Loucy (cell line): ENCODE measurements at regions not wholly inside any gene's neighbourhood (a gene's known extent, or its start where the extent isn't known, plus 50 kb on each side); places are given as distances from the start of the nearest gene placed in this dataset.

Experiments used
- H2AFZ ChIP-seq: fragments of 200-600 bp; sonication (generic); 2 replicates; pipeline ENCODE4 v1.6.0; 2016; ENCODE audit warnings: antibody characterized with exemption, mild to moderate bottlenecking, low read length, moderate library complexity
- H3F3A ChIP-seq: fragments of 200-600 bp; 2 replicates; pipeline ENCODE4 v1.6.0; 2016; ENCODE audit warnings: antibody characterized with exemption, low read depth, mild to moderate bottlenecking
- H3K27me3 ChIP-seq: fragments of 200-600 bp; sonication (generic); 2 replicates; pipeline ENCODE4 v1.6.1; 2014; ENCODE audit warnings: low read length, mild to moderate bottlenecking; ENCODE audit not compliant: insufficient read depth, poor library complexity, severe bottlenecking
- H3K36me3 ChIP-seq: fragments of 200-600 bp; sonication (generic); 2 replicates; pipeline ENCODE4 v1.6.1; 2016; ENCODE audit warnings: low read length; ENCODE audit not compliant: insufficient read depth
- H3K4me1 ChIP-seq: fragments of 200-600 bp; sonication (generic); 2 replicates; pipeline ENCODE4 v1.5.1; 2014; ENCODE audit warnings: low read length, mild to moderate bottlenecking; ENCODE audit not compliant: insufficient read depth, poor library complexity, severe bottlenecking
- H3K4me2 ChIP-seq: fragments of 200-600 bp; sonication (generic); 2 replicates; pipeline ENCODE4 v1.6.0; 2014; ENCODE audit warnings: antibody characterized with exemption, low read length, low read depth, mild to moderate bottlenecking; ENCODE audit not compliant: poor library complexity, severe bottlenecking
- H3K4me3 ChIP-seq: fragments of 200-600 bp; sonication (generic); 2 replicates; pipeline ENCODE4 v1.5.1; 2014; ENCODE audit warnings: low read length, mild to moderate bottlenecking, mixed read lengths; ENCODE audit not compliant: poor library complexity, severe bottlenecking
- H3K79me2 ChIP-seq: fragments of 200-600 bp; sonication (generic); 2 replicates; pipeline ENCODE4 v1.6.1; 2014; ENCODE audit warnings: low read length; ENCODE audit not compliant: insufficient read depth
- H3K9ac ChIP-seq: fragments of 200-600 bp; sonication (generic); 2 replicates; pipeline ENCODE4 v1.6.0; 2014; ENCODE audit warnings: mild to moderate bottlenecking, low read depth, low read length, moderate library complexity; ENCODE audit not compliant: poor library complexity, severe bottlenecking
- H3K9me2 ChIP-seq: fragments of 200-600 bp; sonication (generic); replicated peaks from 2 replicates; pipeline ENCODE4 v1.6.1; 2016; ENCODE audit warnings: low read depth, low read length, mixed read lengths
- H3K9me3 ChIP-seq: fragments of 200-600 bp; sonication (generic); 2 replicates; pipeline ENCODE4 v1.6.1; 2014; ENCODE audit warnings: mild to moderate bottlenecking, antibody characterized with exemption, low read length, low read depth; ENCODE audit not compliant: insufficient read depth
- H4K20me1 ChIP-seq: fragments of 200-600 bp; sonication (generic); 2 replicates; pipeline ENCODE4 v1.6.0; 2014; ENCODE audit warnings: antibody characterized with exemption, low read length, mild to moderate bottlenecking; ENCODE audit not compliant: insufficient read depth, poor library complexity, severe bottlenecking
- EZH2phosphoT487 ChIP-seq: fragments of 200-600 bp; IDR thresholded peaks from 2 replicates; pipeline ENCODE4 v1.6.1; 2018; ENCODE audit warnings: antibody characterized with exemption, mild to moderate bottlenecking, moderate library complexity, borderline replicate concordance
- TF ChIP-seq, protein P1 (sequence below): fragments of 200-600 bp; sonication (generic); conservative IDR thresholded peaks from 2 replicates; pipeline ENCODE4 v1.5.1; 2014; ENCODE audit warnings: mild to moderate bottlenecking, antibody characterized with exemption, low read length

DNA sequence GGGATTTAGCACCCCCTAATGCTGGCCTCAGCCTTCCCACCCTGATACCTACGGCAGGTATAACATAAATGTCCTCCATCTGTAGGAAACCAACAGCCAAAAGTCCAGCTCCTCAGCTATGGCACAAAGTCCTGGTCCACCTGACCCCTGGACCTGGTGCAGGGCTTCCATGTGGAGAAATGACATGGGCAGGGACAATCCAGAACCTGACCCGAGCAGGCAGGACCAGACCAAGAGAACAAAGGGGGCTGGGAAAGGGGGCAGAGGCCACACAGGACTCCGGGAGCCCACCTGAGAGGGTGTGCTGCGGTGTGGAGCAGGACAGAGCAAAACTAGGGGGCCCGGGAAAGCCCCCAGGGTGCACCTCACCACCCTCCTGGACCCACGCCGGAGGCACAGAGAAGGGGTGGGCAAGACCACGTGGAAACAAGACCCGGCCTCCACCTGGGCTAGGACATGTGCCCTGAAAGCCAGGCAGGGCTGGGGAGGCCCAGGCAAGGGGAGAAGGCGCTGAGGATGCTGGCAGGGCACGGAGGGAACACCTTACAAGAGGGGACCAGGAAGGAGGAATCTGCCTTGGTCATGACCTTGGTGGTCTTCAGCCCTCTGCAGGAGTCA, 368.9 kb downstream of the SHANK2 start:
- Histone ChIP-seq H3K4me1 (no peaks in the 10 kb centered on the region), H4K20me1 (no peaks in the 10 kb centered on the region), H3K4me3 (no peak overlapping the region), H2AFZ (no peak overlapping the region), H3K36me3 (no peaks in the 10 kb centered on the region), H3K4me2 (no peak overlapping the region), H3K27me3 (no peaks in the 10 kb centered on the region), H3K9me2 (no peaks in the 10 kb centered on the region), H3K9ac (no peak overlapping the region), H3F3A (no peaks in the 10 kb centered on the region), H3K79me2 (no peaks in the 10 kb centered on the region), H3K9me3 (peaks cover 12% of the 10 kb centered on the region; the same call in 1 of the 2 replicates)
- TF ChIP-seq EZH2phosphoT487 = no peak
- TF ChIP-seq, protein P1, sequence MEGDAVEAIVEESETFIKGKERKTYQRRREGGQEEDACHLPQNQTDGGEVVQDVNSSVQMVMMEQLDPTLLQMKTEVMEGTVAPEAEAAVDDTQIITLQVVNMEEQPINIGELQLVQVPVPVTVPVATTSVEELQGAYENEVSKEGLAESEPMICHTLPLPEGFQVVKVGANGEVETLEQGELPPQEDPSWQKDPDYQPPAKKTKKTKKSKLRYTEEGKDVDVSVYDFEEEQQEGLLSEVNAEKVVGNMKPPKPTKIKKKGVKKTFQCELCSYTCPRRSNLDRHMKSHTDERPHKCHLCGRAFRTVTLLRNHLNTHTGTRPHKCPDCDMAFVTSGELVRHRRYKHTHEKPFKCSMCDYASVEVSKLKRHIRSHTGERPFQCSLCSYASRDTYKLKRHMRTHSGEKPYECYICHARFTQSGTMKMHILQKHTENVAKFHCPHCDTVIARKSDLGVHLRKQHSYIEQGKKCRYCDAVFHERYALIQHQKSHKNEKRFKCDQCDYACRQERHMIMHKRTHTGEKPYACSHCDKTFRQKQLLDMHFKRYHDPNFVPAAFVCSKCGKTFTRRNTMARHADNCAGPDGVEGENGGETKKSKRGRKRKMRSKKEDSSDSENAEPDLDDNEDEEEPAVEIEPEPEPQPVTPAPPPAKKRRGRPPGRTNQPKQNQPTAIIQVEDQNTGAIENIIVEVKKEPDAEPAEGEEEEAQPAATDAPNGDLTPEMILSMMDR = no peak

DNA sequence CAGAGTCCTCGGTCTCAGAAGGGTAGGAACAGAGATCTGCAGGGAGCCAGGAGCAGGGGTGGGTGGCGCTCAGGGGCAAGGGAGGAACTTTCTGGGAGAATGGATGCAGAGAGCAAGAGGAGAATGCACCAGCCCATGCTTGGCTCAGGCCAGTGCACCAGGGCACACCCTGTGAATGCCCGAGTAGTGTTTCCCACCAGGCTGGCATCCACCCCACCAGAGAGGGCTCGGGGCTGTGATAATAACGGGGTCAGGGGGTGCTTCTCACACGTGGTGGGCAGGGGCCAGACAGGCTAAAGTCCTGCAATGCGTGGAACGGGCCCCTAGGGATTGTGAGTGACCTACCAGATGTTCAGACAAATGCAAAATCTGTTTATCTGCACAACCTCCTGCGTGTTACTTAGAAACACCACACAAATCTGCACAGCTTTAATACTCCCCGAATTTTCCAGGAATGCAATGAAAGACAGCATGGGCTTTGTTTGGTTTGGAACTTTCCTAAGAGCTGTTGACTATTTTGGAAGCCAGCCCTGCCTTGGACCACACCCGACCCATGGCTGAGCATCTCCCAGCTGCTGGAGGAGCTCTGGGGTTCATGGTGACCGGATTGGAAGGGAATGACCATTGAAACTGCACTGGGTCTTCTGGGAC, 368.3 kb downstream of the SHANK2 start:
- Histone ChIP-seq H3K4me2 (no peak overlapping the region), H3K9me2 (no peaks in the 10 kb centered on the region), H3K79me2 (no peaks in the 10 kb centered on the region), H3K9ac (no peak overlapping the region), H3F3A (no peaks in the 10 kb centered on the region), H3K36me3 (no peaks in the 10 kb centered on the region), H2AFZ (no peak overlapping the region), H3K4me1 (no peaks in the 10 kb centered on the region), H4K20me1 (no peaks in the 10 kb centered on the region), H3K4me3 (no peak overlapping the region), H3K27me3 (no peaks in the 10 kb centered on the region), H3K9me3 (peaks cover 15% of the 10 kb centered on the region; the same call in 1 of the 2 replicates)
- TF ChIP-seq EZH2phosphoT487 = no peak
- TF ChIP-seq, protein P1 = no peak

DNA sequence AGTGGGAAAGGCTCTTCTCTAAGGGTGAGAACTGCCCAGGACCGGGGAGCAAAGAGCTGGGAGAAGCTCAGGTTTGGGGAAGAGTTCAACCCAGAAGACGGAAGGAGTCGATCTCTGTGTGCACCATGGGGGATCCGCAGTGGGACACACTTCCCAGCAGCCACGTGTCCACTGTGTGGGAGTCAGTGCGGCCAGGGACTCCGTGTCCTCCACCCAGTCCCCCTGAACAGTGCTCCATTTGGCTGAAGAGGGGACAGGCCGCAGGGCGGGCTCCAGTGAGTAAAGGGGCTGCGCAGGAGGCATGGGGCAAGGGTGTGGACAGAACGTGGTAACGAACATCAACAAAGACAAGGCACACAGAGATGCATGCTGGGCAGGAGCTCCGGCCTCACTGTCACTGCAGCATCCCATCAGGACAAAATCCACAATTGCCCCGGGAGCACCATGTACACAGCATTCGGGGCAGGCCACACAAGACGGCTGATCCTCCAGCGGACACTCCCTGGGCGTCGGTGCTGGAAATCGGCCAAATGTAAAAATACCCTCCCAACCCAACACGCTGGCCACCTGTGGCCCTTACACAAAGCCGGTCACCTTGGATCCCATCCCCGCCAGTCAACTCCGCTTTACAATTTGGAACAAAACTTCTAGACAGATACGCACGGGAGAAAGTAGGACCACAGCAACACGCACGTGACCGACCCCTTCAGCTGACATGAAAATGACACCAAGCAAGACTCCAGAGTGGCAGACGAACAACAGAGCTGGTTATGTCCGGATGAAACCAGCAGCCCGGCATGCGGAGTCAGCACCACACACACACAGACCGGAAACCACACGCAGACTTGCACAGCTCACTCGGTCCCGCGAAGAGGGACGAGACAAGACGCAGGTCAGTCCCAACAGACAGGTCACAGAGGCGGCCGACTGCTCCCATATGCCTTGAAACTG, 366.8 kb downstream of the SHANK2 start:
- Histone ChIP-seq H3F3A (no peaks in the 10 kb centered on the region), H3K9me3 (peaks cover 11% of the 10 kb centered on the region; the same call in 1 of the 2 replicates), H3K4me2 (no peak overlapping the region), H3K9ac (no peak overlapping the region), H3K79me2 (no peaks in the 10 kb centered on the region), H2AFZ (no peak overlapping the region), H3K4me3 (no peak overlapping the region), H3K9me2 (no peaks in the 10 kb centered on the region), H3K4me1 (no peaks in the 10 kb centered on the region), H4K20me1 (no peaks in the 10 kb centered on the region), H3K27me3 (no peaks in the 10 kb centered on the region), H3K36me3 (no peaks in the 10 kb centered on the region)
- TF ChIP-seq, protein P1 = no peak
- TF ChIP-seq EZH2phosphoT487 = no peak
